ENCODE measurements at regions not wholly inside any gene's neighbourhood (a gene's known extent, or its start where the extent isn't known, plus 50 kb on each side); places are given as distances from the start of the nearest gene placed in this dataset.
A peak's percentile ranks its signal among the peaks of the same experiment; 100 is the strongest.

- DNase-seq (ENCODE audit: low read depth), result no peak
Measured at GRCh38 chr5:111887706-111888105, 130.7 kb upstream of the NREP start.

GRCh38 chr5:111869681-111870080, 112.7 kb upstream of the NREP start:
- DNase-seq (ENCODE audit: low read depth), result no peak

- no peak for DNase-seq (ENCODE audit: low read depth)
Measured at GRCh38 chr5:111865356-111865755, 108.4 kb upstream of the NREP start.

GRCh38 chr5:111863801-111864200, 106.8 kb upstream of the NREP start:
- DNase-seq (ENCODE audit: low read depth), result no peak

- peak; percentile 76 for DNase-seq (ENCODE audit: low read depth)
Measured at GRCh38 chr5:111859533-111860270, 102.7 kb upstream of the NREP start.

- DNase-seq (ENCODE audit: low read depth), result no peak
Measured at GRCh38 chr5:111859031-111859430, 102.0 kb upstream of the NREP start.

- no peak for DNase-seq (ENCODE audit: low read depth)
Measured at GRCh38 chr5:111857623-111858022, 100.6 kb upstream of the NREP start.

- no peak for DNase-seq (ENCODE audit: low read depth)
Measured at GRCh38 chr5:111856876-111857466, 100.0 kb upstream of the NREP start.

- no peak for DNase-seq (ENCODE audit: low read depth)
Measured at GRCh38 chr5:111855356-111855755, 98.4 kb upstream of the NREP start.

- DNase-seq (ENCODE audit: low read depth), result no peak
Measured at GRCh38 chr5:111854186-111854585, 97.2 kb upstream of the NREP start.

- DNase-seq (ENCODE audit: low read depth), result no peak
Measured at GRCh38 chr5:111853748-111854147, 96.8 kb upstream of the NREP start.

- no peak for DNase-seq (ENCODE audit: low read depth)
Measured at GRCh38 chr5:111851631-111852548, 94.9 kb upstream of the NREP start.

- no peak for DNase-seq (ENCODE audit: low read depth)
Measured at GRCh38 chr5:111848476-111848875, 91.5 kb upstream of the NREP start.

- no peak for DNase-seq (ENCODE audit: low read depth)
Measured at GRCh38 chr5:111847052-111847925, 90.3 kb upstream of the NREP start.

- no peak for DNase-seq (ENCODE audit: low read depth)
Measured at GRCh38 chr5:111840036-111840674, 83.2 kb upstream of the NREP start.

GRCh38 chr5:111839438-111839837, 82.4 kb upstream of the NREP start:
- no peak for DNase-seq (ENCODE audit: low read depth)

- no peak for DNase-seq (ENCODE audit: low read depth)
Measured at GRCh38 chr5:111836426-111836825, 79.4 kb upstream of the NREP start.

GRCh38 chr5:111834926-111835599, 78.1 kb upstream of the NREP start:
- DNase-seq (ENCODE audit: low read depth), result no peak

- peak; percentile 67 for DNase-seq (ENCODE audit: low read depth)
Measured at GRCh38 chr5:111830333-111830732, 73.3 kb upstream of the NREP start.

- peak; percentile 71 for DNase-seq (ENCODE audit: low read depth)
Measured at GRCh38 chr5:111829701-111830100, 72.7 kb upstream of the NREP start.

GRCh38 chr5:111826064-111826463, 69.1 kb upstream of the NREP start:
- no peak for DNase-seq (ENCODE audit: low read depth)
